H1 (cell line): ENCODE measurements at regions not wholly inside any gene's neighbourhood (a gene's known extent, or its start where the extent isn't known, plus 50 kb on each side); places are given as distances from the start of the nearest gene placed in this dataset.

Experiments used
- CTCF ChIA-PET: fragments of 300-600 bp; sonication (Branson Sonifier 250); formaldehyde crosslinking; loops from one replicate; lab custom pipeline; 2021; ENCODE audit not compliant: partially characterized antibody; lab: Charles Lee
- POLR2A ChIA-PET: fragments of 300-600 bp; sonication (Branson Sonifier 250); formaldehyde crosslinking; loops from one replicate; lab custom pipeline; 2021; ENCODE audit warnings: inconsistent platforms; ENCODE audit not compliant: partially characterized antibody; lab: Charles Lee
- DNase-seq, 2 experiments: peaks; one replicate each; pipeline versions ENCODE4 v3.0.0 to v3.0.0-alpha.2; 2010 to 2022; ENCODE audit warnings: low spot score in 2 of 2, low read depth in 1 of 2, mixed read lengths in 1 of 2
- FAIRE-seq: peaks from 2 replicates; lab custom pipeline; 2011; peaks lifted over from hg19 to GRCh38; lab: Jason Lieb, UNC
- H2AFZ ChIP-seq: 2 replicates; pipeline ENCODE4 v1.8.1; 2012; ENCODE audit warnings: low read length, inconsistent platforms
- H2AK5ac ChIP-seq: 2 replicates; pipeline ENCODE4 v1.6.1; 2013; ENCODE audit warnings: low read depth, low read length
- H2BK120ac ChIP-seq: replicated peaks from 2 replicates; pipeline ENCODE3; 2013; ENCODE audit warnings: low read depth, low read length, inconsistent platforms
- H2BK12ac ChIP-seq: 2 replicates; pipeline ENCODE4 v1.6.1; 2013; ENCODE audit warnings: low read depth, low read length
- H2BK15ac ChIP-seq: 2 replicates; pipeline ENCODE4 v1.6.1; 2013; ENCODE audit warnings: low read length
- H2BK20ac ChIP-seq: 2 replicates; pipeline ENCODE4 v1.6.1; 2013; ENCODE audit warnings: low read length
- H2BK5ac ChIP-seq: 2 replicates; pipeline ENCODE4 v1.6.1; 2013; ENCODE audit warnings: low read depth, low read length
- H3K14ac ChIP-seq: 2 replicates; pipeline ENCODE4 v1.6.1; 2013; ENCODE audit warnings: inconsistent platforms; ENCODE audit not compliant: insufficient read length
- H3K18ac ChIP-seq: 2 replicates; pipeline ENCODE4 v1.6.1; 2013; ENCODE audit warnings: low read length; ENCODE audit errors: extremely low read depth
- H3K23ac ChIP-seq: 2 replicates; pipeline ENCODE4 v1.6.1; 2013; ENCODE audit warnings: inconsistent platforms; ENCODE audit not compliant: insufficient read length
- H3K23me2 ChIP-seq: 2 replicates; pipeline ENCODE4 v1.6.1; 2013; ENCODE audit warnings: low read depth, low read length
- H3K27ac ChIP-seq: 2 replicates; pipeline ENCODE4 v1.6.1; 2011; ENCODE audit warnings: low read depth, low read length, inconsistent platforms
- H3K27me3 ChIP-seq, 4 experiments: replicated peaks in 1 of 4; 1 replicate in 1 of 4; 2 replicates in 3 of 4; pipeline versions ENCODE4 v1.6.1 to v1.8.1; 2011 to 2013; ENCODE audit warnings: low read length in 3 of 4, mild to moderate bottlenecking in 3 of 4, inconsistent platforms in 2 of 4, mixed read lengths in 2 of 4, moderate library complexity in 1 of 4; ENCODE audit not compliant: control insufficient read depth in 3 of 4, insufficient read depth in 3 of 4; ENCODE audit errors: extremely low read depth in 1 of 4
- H3K36me3 ChIP-seq, 4 experiments: 2 replicates each; pipeline versions ENCODE4 v1.6.1 to v1.8.1; 2011 to 2013; ENCODE audit warnings: mild to moderate bottlenecking in 4 of 4, low read length in 3 of 4, moderate library complexity in 2 of 4, control low read depth in 1 of 4, inconsistent platforms in 1 of 4; ENCODE audit not compliant: insufficient read depth in 4 of 4, control insufficient read depth in 2 of 4
- H3K4ac ChIP-seq: replicated peaks from 2 replicates; pipeline ENCODE3; 2013; ENCODE audit warnings: low read length, low read depth, mixed read lengths, inconsistent platforms; ENCODE audit not compliant: insufficient read length
- H3K4me1 ChIP-seq, 4 experiments: replicated peaks in 1 of 4; 1 replicate in 1 of 4; 2 replicates in 3 of 4; pipeline versions ENCODE4 v1.6.1 to v1.8.1; 2011 to 2013; ENCODE audit warnings: low read length in 3 of 4, inconsistent platforms in 2 of 4, mixed read lengths in 1 of 4; ENCODE audit not compliant: insufficient read depth in 4 of 4, control insufficient read depth in 3 of 4
- H3K4me2 ChIP-seq, 2 experiments: 2 replicates each; pipeline versions ENCODE4 v1.6.1 to v1.8.1; 2011 to 2013; ENCODE audit warnings: low read depth in 2 of 2, low read length in 2 of 2, control low read depth in 1 of 2, inconsistent platforms in 1 of 2, mild to moderate bottlenecking in 1 of 2; ENCODE audit not compliant: insufficient read depth in 1 of 2
- H3K4me3 ChIP-seq, 4 experiments: fragments of 200-600, 300-600 bp in 1 of 4; sonication (generic), shearing (Covaris generic), sonication (Bioruptor Twin) in 1 of 4; 2 replicates each; pipeline versions ENCODE4 v1.5.1 to v1.8.1; 2011 to 2016; ENCODE audit warnings: low read length in 4 of 4, low read depth in 3 of 4, control low read depth in 2 of 4, inconsistent platforms in 2 of 4, mild to moderate bottlenecking in 2 of 4, mixed read lengths in 1 of 4, moderate library complexity in 1 of 4; ENCODE audit not compliant: insufficient read depth in 2 of 4; ENCODE audit errors: extremely low read depth in 1 of 4
- H3K56ac ChIP-seq: replicated peaks from 2 replicates; pipeline ENCODE3; 2013; ENCODE audit warnings: low read depth, mild to moderate bottlenecking, mixed read lengths, low read length, inconsistent platforms; ENCODE audit not compliant: insufficient read length
- H3K79me1 ChIP-seq: 2 replicates; pipeline ENCODE4 v1.6.1; 2013; ENCODE audit warnings: low read depth, low read length, control low read depth
- H3K79me2 ChIP-seq, 2 experiments: 2 replicates each; pipeline versions ENCODE4 v1.6.1 to v1.8.1; 2012 to 2013; ENCODE audit warnings: low read length in 2 of 2, mild to moderate bottlenecking in 2 of 2, inconsistent platforms in 1 of 2; ENCODE audit not compliant: insufficient read depth in 2 of 2, control insufficient read depth in 1 of 2
- H3K9ac ChIP-seq, 4 experiments: replicated peaks in 1 of 4; 1 replicate in 1 of 4; 2 replicates in 3 of 4; pipeline versions ENCODE4 v1.6.1 to v1.8.1; 2011 to 2013; ENCODE audit warnings: low read depth in 3 of 4, low read length in 3 of 4, control low read depth in 2 of 4, mild to moderate bottlenecking in 2 of 4, moderate library complexity in 2 of 4, inconsistent platforms in 1 of 4; ENCODE audit errors: extremely low read depth in 1 of 4
- H3K9me3 ChIP-seq, 2 experiments: 2 replicates each; pipeline versions ENCODE4 v1.6.1 to v1.8.1; 2012 to 2013; ENCODE audit warnings: mild to moderate bottlenecking in 2 of 2, moderate library complexity in 2 of 2, control low read depth in 1 of 2, inconsistent platforms in 1 of 2, low read depth in 1 of 2, low read length in 1 of 2, mixed read lengths in 1 of 2; ENCODE audit not compliant: insufficient read depth in 2 of 2
- H4K20me1 ChIP-seq, 2 experiments: replicated peaks in 1 of 2; 2 replicates each; pipeline versions ENCODE3 to v1.8.1; 2011 to 2013; ENCODE audit warnings: inconsistent platforms in 2 of 2, low read length in 2 of 2, mild to moderate bottlenecking in 1 of 2; ENCODE audit not compliant: insufficient read depth in 2 of 2, control insufficient read depth in 1 of 2
- H4K5ac ChIP-seq: 2 replicates; pipeline ENCODE4 v1.6.1; 2013; ENCODE audit warnings: low read length, low read depth, mixed read lengths, inconsistent platforms; ENCODE audit not compliant: insufficient read length
- H4K8ac ChIP-seq: 2 replicates; pipeline ENCODE4 v1.8.0; 2013; ENCODE audit warnings: mild to moderate bottlenecking, moderate library complexity, low read length, inconsistent platforms; ENCODE audit not compliant: insufficient read depth; ENCODE audit errors: extremely low read depth
- H4K91ac ChIP-seq: replicated peaks from 2 replicates; pipeline ENCODE3; 2013; ENCODE audit warnings: low read length, mixed read lengths, inconsistent platforms; ENCODE audit not compliant: insufficient read length
- CBX5 ChIP-seq: fragments of 300-800, 300-1000 bp; sonication (generic); IDR thresholded peaks from 2 replicates; pipeline ENCODE4 v1.7.1; 2016; ENCODE audit warnings: antibody characterized with exemption, low read length, low read depth
- CHD1 ChIP-seq: IDR thresholded peaks from 2 replicates; pipeline ENCODE4 v1.6.1; 2012; ENCODE audit warnings: low read depth, low read length, improper control_type of control experiment
- EGR1 ChIP-seq: IDR thresholded peaks from 2 replicates; pipeline ENCODE4 v1.6.1; 2011; ENCODE audit warnings: low read depth, low read length, borderline replicate concordance
- GABPA ChIP-seq: IDR thresholded peaks from 2 replicates; pipeline ENCODE4 v1.6.1; 2011; ENCODE audit warnings: mild to moderate bottlenecking, low read length, moderate library complexity, borderline replicate concordance; ENCODE audit not compliant: insufficient read depth
- POLR2A ChIP-seq, 2 experiments: IDR thresholded peaks; 1 replicate in 1 of 2; 2 replicates in 1 of 2; pipeline ENCODE4 v1.6.1; 2011; ENCODE audit warnings: low read depth in 2 of 2, low read length in 2 of 2, mild to moderate bottlenecking in 2 of 2; ENCODE audit errors: control extremely low read depth in 1 of 2
- POLR2AphosphoS5 ChIP-seq: IDR thresholded peaks from 2 replicates; pipeline ENCODE4 v1.6.1; 2011; ENCODE audit warnings: low read depth, low read length
- POU5F1 ChIP-seq: IDR thresholded peaks from 2 replicates; pipeline ENCODE4 v1.6.1; 2011; ENCODE audit warnings: low read depth, mild to moderate bottlenecking, low read length, moderate library complexity
- RAD21 ChIP-seq, 2 experiments: IDR thresholded peaks in 1 of 2; conservative IDR thresholded peaks in 1 of 2; 2 replicates each; pipeline ENCODE4 v1.6.1; 2011; ENCODE audit warnings: low read depth in 2 of 2, low read length in 2 of 2, improper control_type of control experiment in 1 of 2, inconsistent platforms in 1 of 2, mild to moderate bottlenecking in 1 of 2, moderate library complexity in 1 of 2
- RXRA ChIP-seq: IDR thresholded peaks from 2 replicates; pipeline ENCODE4 v1.6.1; 2011; ENCODE audit warnings: low read depth, mild to moderate bottlenecking, low read length, moderate library complexity; ENCODE audit not compliant: insufficient read depth
- SIRT6 ChIP-seq: IDR thresholded peaks from one replicate; pipeline ENCODE4 v1.7.1; 2012; ENCODE audit warnings: low read length, inconsistent platforms
- SP2 ChIP-seq: IDR thresholded peaks from 2 replicates; pipeline ENCODE4 v1.6.1; 2012; ENCODE audit warnings: mild to moderate bottlenecking, low read length, inconsistent platforms
- TBP ChIP-seq: IDR thresholded peaks from 2 replicates; pipeline ENCODE4 v1.6.1; 2011; ENCODE audit warnings: low read depth, low read length, improper control_type of control experiment
- TCF12 ChIP-seq: IDR thresholded peaks from 2 replicates; pipeline ENCODE4 v1.6.1; 2011; ENCODE audit warnings: low read depth, mild to moderate bottlenecking, low read length
- YY1 ChIP-seq: IDR thresholded peaks from 2 replicates; pipeline ENCODE4 v1.6.1; 2011; ENCODE audit warnings: low read depth, mild to moderate bottlenecking, low read length
- WGBS, 2 experiments: shearing (Covaris generic) in 1 of 2; methylation state at CpG; one replicate each; pipeline versions ENCODE4 v1.1.6 to v1.1.7; 2013 to 2015; ENCODE audit warnings: low lambda C conversion rate in 2 of 2, mixed read lengths in 2 of 2, inconsistent platforms in 1 of 2, low coverage in 1 of 2, missing lambda C conversion rate in 1 of 2; ENCODE audit not compliant: insufficient replicate concordance in 2 of 2, insufficient coverage in 1 of 2, insufficient read length in 1 of 2; ENCODE audit errors: extremely low coverage in 1 of 2, missing lambda C conversion rate in 1 of 2; 5-methylcytosine and 5-hydroxymethylcytosine counted together
- TF ChIP-seq, protein P1 (sequence below): IDR thresholded peaks from 2 replicates; pipeline ENCODE4 v1.6.1; 2012; ENCODE audit warnings: inconsistent platforms

DNA sequence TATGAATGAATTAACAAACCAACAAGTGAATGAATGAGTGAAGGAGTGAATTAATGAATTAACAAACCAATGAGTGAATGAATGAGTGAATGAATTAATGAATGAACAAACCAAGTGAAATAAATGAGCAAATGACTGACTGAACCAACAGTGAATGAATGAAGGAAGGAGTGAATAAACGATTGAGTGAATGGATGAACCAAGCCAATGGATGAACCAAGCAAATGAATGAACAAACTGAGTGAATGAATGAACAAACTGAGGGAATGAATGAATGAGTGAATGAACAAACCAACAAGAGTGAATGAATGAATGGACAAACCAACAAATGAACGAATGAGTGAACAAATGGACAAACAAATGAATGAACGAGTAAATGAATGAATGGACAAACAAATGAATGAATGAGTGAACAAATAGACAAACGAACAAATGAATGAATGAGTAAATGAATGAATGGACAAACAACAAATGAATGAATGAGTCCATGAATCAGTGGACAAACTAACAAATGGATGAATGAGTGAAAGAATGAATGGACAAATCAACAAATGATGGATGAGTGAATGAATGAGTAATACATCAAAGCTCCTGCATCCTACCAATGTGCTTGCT, 69.5 kb downstream of the NPTX2 start:
- ChIA-PET CTCF (interaction anchor here (1.1 to 2.2 kb wide), 2 partner anchors 11 to 59 kb away, joined by 3 to 6 read pairs; no protein-coding TSS in a partner anchor), POLR2A (no interaction called here)
- no peak for TF ChIP-seq CBX5
- no peak for TF ChIP-seq SP2
- TF ChIP-seq CHD1: no peak
- TF ChIP-seq, protein P1, sequence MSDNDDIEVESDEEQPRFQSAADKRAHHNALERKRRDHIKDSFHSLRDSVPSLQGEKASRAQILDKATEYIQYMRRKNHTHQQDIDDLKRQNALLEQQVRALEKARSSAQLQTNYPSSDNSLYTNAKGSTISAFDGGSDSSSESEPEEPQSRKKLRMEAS: no peak
- no peak for TF ChIP-seq POLR2AphosphoS5
- TF ChIP-seq POU5F1: no peak
- no peak for TF ChIP-seq RAD21 (IDR thresholded peaks at IDR 0.05 in 1 of 2, conservative IDR thresholded peaks at IDR 0.05 in 1 of 2; ENCODE audit: low read depth in 2 of 2, low read length in 2 of 2)
- no peak for TF ChIP-seq GABPA
- TF ChIP-seq RXRA: no peak
- no peak for TF ChIP-seq TCF12
- no peak for TF ChIP-seq SIRT6
- no peak for TF ChIP-seq EGR1
- no peak for TF ChIP-seq YY1
- no peak for TF ChIP-seq TBP
- TF ChIP-seq POLR2A (IDR thresholded peaks at IDR 0.05; ENCODE audit: control extremely low read depth in 1 of 2, low read depth in 2 of 2, low read length in 2 of 2): no peak
- Histone ChIP-seq H3K14ac (no peak overlapping the region), H2BK15ac (no peak overlapping the region), H2AFZ (no peak overlapping the region), H4K8ac (no peak overlapping the region), H3K23ac (no peak overlapping the region), H3K4me2 (no peak overlapping the region), H3K79me1 (no peaks in the 10 kb centered on the region), H3K4ac (no peak overlapping the region), H3K4me1 (no peaks in the 10 kb centered on the region), H3K56ac (no peak overlapping the region), H4K5ac (no peak overlapping the region), H2AK5ac (no peak overlapping the region), H3K9ac (no peak overlapping the region), H2BK120ac (no peak overlapping the region), H3K27me3 (no peaks in the 10 kb centered on the region; a peak in 1 of 7 replicates), H3K4me3 (no peak overlapping the region), H3K36me3 (no peaks in the 10 kb centered on the region), H3K79me2 (no peaks in the 10 kb centered on the region), H2BK20ac (no peak overlapping the region), H4K91ac (no peak overlapping the region), H2BK5ac (no peak overlapping the region), H3K18ac (no peak overlapping the region), H3K9me3 (peaks cover 2 to 4% of the 10 kb centered on the region in 2 experiments; a peak in 2 of 4 replicates), H2BK12ac (no peak overlapping the region), H3K27ac (no peak overlapping the region), H4K20me1 (no peaks in the 10 kb centered on the region), H3K23me2 (no peaks in the 10 kb centered on the region; the same call in 1 of the 2 replicates)
- no peak for FAIRE-seq
- DNase-seq: no peak
- WGBS, 2 experiments: 53% methylated on average over 4 of the region's 4 CpGs; no CpG with 5 or more reads in 1 of the 2 experiments
